ENCODE measurements at regions not wholly inside any gene's neighbourhood (a gene's known extent, or its start where the extent isn't known, plus 50 kb on each side); places are given as distances from the start of the nearest gene placed in this dataset.

DNA sequence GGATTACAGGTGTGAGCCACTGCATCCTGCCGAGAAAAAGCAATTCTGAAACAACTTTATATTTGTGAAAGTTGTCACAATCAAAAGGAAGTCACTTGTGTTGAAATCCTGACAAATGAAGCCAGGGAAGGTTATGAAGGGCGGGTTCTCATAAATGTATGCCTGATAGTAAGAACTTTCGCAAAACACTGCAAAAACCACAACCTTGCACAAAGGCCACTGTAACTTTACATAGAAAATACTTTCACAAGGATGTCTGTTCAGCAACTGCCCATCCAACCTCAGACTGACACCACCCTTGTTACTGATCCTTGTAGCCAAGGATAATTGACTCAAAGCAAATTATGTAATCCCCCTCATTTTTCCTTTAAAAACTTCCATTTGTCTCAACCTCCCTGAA lies 90.6 kb downstream of the SLC4A3 start:
- TF ChIP-seq, protein P1, sequence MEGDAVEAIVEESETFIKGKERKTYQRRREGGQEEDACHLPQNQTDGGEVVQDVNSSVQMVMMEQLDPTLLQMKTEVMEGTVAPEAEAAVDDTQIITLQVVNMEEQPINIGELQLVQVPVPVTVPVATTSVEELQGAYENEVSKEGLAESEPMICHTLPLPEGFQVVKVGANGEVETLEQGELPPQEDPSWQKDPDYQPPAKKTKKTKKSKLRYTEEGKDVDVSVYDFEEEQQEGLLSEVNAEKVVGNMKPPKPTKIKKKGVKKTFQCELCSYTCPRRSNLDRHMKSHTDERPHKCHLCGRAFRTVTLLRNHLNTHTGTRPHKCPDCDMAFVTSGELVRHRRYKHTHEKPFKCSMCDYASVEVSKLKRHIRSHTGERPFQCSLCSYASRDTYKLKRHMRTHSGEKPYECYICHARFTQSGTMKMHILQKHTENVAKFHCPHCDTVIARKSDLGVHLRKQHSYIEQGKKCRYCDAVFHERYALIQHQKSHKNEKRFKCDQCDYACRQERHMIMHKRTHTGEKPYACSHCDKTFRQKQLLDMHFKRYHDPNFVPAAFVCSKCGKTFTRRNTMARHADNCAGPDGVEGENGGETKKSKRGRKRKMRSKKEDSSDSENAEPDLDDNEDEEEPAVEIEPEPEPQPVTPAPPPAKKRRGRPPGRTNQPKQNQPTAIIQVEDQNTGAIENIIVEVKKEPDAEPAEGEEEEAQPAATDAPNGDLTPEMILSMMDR (IDR thresholded peaks at IDR 0.05), result no peak
- no peak for TF ChIP-seq POLR2A (IDR thresholded peaks at IDR 0.05)
- TF ChIP-seq POLR2AphosphoS5 (IDR thresholded peaks at IDR 0.05), result no peak
